Peyer's patch (tissue), 4 donors: ENCODE measurements at regions not wholly inside any gene's neighbourhood (a gene's known extent, or its start where the extent isn't known, plus 50 kb on each side); places are given as distances from the start of the nearest gene placed in this dataset.

ENCODE experiments used
- CTCF ChIP-seq, 6 experiments: fragments of 450-650 bp in 4 of 6; fragments of 200-600 bp in 2 of 6; sonication (generic) in 1 of 6; IDR thresholded peaks; one replicate each; pipeline ENCODE4 v1.5.1; 2017 to 2019; ENCODE audit warnings: antibody characterized with exemption in 6 of 6, mild to moderate bottlenecking in 3 of 6, moderate library complexity in 1 of 6
- POLR2A ChIP-seq, 2 donors: fragments of 450-650 bp; IDR thresholded peaks; one replicate each; pipeline ENCODE4 v1.5.1; 2017; ENCODE audit warnings: antibody characterized with exemption in 2 of 2, mild to moderate bottlenecking in 2 of 2, moderate library complexity in 2 of 2

GRCh38 chr2:149861034-149861433, 273.5 kb upstream of the MMADHC start:
- TF ChIP-seq POLR2A (IDR thresholded peaks at IDR 0.05) (no peak), CTCF (IDR thresholded peaks at IDR 0.05) (no peak)
